ENCODE measurements at regions not wholly inside any gene's neighbourhood (a gene's known extent, or its start where the extent isn't known, plus 50 kb on each side); places are given as distances from the start of the nearest gene placed in this dataset.
"Not testable (repeated sequence)": the region's sequence is repeated elsewhere in the genome, so short reads cannot be mapped to it uniquely, and the experiment has no call there.

DNA sequence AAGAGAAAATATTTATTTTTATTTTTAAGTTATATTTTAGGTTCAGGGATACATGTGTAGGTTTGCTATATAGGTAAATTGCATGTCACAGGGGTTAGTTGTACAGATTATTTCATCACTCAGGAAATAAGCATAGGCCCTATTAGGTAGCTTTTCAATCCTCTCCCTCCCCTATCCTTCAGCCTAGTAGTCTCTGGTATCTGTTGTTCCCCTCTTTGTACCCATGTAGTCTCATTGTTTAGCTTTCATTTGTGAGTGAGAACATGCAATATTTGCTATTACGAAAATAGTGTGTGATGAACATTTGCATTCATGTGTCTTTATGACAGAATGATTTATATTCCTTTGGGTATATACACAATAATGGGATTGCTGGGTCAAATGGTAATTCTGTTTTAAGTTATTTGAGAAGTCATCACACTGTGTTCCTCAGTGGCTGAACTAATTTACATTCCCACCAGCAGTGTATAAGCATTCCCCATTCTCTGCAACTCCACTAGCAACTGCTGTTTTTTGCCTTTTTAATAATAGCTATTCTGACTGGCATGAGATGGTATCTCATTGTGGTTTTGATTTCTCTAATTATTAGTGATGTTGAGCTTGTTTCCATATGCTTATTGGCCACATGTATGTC is 863.3 kb downstream of the TTLL7 start:
- H3K27ac ChIP-seq; DNase-seq (ENCODE audit: low spot score); CTCF ChIA-PET; POLR2A ChIA-PET (ENCODE audit: low non-redundant PET): not testable (repeated sequence)

DNA sequence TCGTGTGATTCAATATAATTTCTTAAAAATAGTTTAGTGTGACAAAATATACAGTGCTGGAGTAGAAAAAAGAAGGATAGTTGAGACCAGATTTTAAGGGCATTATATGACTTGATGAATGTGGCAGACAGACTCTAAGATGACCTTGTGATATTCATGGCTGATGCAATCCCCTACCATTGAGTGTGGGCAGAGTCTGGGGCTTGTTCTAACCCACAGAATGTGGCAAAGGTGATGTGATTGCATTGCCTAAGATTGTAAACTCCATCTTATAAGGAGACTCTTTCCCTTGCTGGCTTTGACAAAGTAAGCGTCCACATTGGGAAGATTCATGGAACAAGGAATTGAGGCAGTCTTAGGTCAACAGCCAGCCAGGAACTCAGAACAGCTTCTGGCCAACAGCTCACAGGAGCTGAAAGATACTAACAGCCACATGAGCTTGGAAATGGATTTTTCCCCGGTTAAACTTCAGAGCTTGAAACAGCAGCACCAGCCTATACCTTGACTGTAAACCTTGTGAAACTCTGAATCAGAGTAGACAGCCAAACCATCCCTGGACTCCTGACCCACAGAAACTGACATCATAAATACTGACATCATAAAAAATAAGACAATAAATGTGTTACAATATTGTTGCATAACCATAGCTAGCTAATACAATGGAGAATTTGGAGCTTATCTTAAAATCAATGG is 864.5 kb downstream of the TTLL7 start:
- H3K27ac ChIP-seq; POLR2A ChIA-PET (ENCODE audit: low non-redundant PET); DNase-seq (ENCODE audit: low spot score); CTCF ChIA-PET: not testable (repeated sequence)

DNA sequence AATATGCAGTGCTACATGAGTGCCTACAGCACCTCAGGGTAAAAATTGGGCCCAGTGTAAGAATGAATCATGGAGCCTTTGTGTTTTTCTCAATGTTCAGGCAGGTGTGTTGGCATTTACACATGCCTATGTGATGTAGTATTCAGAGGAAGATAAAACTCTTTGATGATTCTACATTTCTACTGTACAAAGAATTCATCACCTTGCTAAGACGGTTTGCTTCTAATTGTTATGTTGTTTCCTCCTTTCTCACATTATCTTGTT is 867.3 kb downstream of the TTLL7 start:
- no peak overlapping the region for H3K27ac ChIP-seq
- peak; percentile 26 for DNase-seq (ENCODE audit: low spot score)
- ChIA-PET POLR2A (ENCODE audit: low non-redundant PET) (no interaction called here), CTCF (no interaction called here)
- TF ChIP-seq, protein P1, sequence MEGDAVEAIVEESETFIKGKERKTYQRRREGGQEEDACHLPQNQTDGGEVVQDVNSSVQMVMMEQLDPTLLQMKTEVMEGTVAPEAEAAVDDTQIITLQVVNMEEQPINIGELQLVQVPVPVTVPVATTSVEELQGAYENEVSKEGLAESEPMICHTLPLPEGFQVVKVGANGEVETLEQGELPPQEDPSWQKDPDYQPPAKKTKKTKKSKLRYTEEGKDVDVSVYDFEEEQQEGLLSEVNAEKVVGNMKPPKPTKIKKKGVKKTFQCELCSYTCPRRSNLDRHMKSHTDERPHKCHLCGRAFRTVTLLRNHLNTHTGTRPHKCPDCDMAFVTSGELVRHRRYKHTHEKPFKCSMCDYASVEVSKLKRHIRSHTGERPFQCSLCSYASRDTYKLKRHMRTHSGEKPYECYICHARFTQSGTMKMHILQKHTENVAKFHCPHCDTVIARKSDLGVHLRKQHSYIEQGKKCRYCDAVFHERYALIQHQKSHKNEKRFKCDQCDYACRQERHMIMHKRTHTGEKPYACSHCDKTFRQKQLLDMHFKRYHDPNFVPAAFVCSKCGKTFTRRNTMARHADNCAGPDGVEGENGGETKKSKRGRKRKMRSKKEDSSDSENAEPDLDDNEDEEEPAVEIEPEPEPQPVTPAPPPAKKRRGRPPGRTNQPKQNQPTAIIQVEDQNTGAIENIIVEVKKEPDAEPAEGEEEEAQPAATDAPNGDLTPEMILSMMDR (conservative IDR thresholded peaks at IDR 0.05; ENCODE audit: low read depth) = no peak

DNA sequence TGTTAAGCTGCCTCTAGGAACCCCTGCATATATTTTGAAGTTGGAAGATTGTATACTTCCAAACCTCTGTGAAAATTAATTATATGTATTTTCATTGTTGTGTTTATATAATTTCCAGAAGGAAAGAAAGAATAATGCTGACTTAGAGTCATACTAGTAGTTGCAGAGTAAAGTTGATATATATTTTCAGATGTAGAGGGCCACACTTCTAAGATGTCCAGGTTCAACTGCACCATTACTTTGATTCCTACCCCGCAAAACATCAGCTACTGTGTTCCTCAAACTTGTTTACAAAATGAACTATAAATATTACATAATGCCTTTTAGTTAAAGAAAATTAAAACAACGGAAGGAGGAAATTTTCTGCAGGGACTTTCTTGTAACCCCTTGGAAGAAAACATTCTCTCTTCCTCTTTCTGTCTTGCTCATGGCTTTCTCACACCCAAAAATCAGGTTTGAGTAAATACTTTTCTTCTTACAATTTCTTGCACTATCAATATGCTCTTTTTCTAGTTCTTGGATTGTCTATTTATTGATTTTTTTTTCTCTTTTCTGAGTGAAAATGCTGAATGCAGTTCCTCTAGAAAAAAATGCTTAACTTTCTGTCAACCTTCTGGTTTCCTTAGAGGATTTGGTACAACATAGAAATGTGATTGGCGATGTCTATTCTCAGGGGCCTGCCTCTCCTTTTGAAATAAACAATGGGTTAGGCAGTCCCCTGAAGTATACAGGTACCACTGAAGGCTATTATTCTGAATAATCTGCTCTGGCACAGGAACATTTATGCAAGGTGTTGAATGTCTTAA is 867.8 kb downstream of the TTLL7 start:
- TF ChIP-seq, protein P1 (conservative IDR thresholded peaks at IDR 0.05; ENCODE audit: low read depth) = no peak
- DNase-seq (ENCODE audit: low spot score) = no peak
- ChIA-PET CTCF (no interaction called here), POLR2A (ENCODE audit: low non-redundant PET) (no interaction called here)
- H3K27ac ChIP-seq = no peak overlapping the region

DNA sequence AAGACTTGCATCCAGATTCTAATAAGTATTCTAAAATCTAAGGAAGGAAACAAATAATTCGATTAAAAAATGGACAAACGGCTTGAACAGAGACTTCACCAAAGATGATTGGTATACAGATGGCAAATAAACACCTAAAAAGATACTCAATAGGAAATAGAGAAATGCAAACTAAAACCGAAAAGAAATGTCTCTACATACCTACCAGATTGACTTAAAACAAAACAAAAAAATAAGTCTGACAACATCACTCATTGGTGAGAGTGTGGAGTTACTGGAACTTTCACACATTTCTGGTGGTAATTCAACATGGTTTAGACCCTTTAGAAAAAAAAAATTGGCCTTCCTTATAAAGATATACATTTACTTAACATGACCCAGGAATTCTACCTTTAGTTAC is 869.8 kb downstream of the TTLL7 start:
- CTCF ChIA-PET = no interaction called here
- POLR2A ChIA-PET (ENCODE audit: low non-redundant PET) = no interaction called here
- no peak overlapping the region for H3K27ac ChIP-seq
- TF ChIP-seq, protein P1 (conservative IDR thresholded peaks at IDR 0.05; ENCODE audit: low read depth) = no peak
- no peak for DNase-seq (ENCODE audit: low spot score)

DNA sequence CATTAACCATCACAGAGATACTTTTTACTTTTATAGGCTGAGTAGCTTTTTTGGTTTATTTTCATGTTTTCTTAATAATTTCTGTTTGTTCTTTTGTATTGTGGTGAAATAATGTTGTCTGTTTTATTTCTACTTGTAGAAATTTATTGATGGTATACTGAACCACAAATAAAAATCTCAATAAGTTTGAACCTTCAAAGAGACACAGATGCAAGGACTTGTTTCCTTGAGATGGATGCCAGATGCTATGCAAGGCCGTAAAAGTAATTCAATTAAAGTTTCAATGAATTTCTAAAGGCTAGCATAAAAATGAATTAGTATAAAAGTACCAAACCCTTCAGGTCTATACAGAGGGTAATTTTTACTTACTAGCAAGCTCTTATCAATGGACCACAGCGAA is 873.5 kb downstream of the TTLL7 start:
- POLR2A ChIA-PET (ENCODE audit: low non-redundant PET) = no interaction called here

DNA sequence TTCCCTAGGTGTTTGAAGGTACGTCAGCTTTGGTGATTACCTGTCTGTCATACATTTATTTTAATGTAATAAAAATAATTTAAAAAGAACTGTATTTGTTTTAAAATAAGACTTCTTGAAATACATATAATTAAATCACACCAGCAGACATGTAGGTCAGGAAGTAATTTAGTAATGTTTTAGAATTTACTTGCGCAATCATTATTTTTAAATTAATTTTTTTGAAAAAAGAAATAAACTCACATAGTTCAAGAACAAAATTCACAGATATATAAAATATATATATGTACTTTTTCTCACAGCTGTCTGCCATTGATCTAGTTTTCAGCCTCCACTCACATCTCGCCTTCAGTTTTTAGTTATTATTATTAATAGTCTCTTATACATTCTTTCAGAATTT is 875.9 kb downstream of the TTLL7 start:
- no peak overlapping the region for H3K27ac ChIP-seq
- ChIA-PET POLR2A (ENCODE audit: low non-redundant PET) (no interaction called here), CTCF (no interaction called here)
- TF ChIP-seq, protein P1 (conservative IDR thresholded peaks at IDR 0.05; ENCODE audit: low read depth) = no peak
- DNase-seq (ENCODE audit: low spot score) = no peak

More for the DNA sequence above, 873.5 kb downstream of the TTLL7 start:
- CTCF ChIA-PET = interaction anchor here (0.5 to 0.7 kb wide), 3 partner anchors 31 to 1820 kb away, joined by 3 to 4 read pairs (median 3); no protein-coding TSS in a partner anchor
- no peak for DNase-seq (ENCODE audit: low spot score)
- TF ChIP-seq, protein P1 (conservative IDR thresholded peaks at IDR 0.05; ENCODE audit: low read depth) = no peak
- H3K27ac ChIP-seq = no peak overlapping the region
